Upper lobe of right lung (tissue), 1 donor: ENCODE measurements at regions not wholly inside any gene's neighbourhood (a gene's known extent, or its start where the extent isn't known, plus 50 kb on each side); places are given as distances from the start of the nearest gene placed in this dataset.

Source experiments
- ATAC-seq: fragments of 200-7000 bp; cut with Tn5 transposase; one replicate; pipeline ENCODE4 v1.9.1; 2020; ENCODE audit warnings: mild to moderate bottlenecking, moderate library complexity
- DNase-seq: peaks from one replicate; pipeline ENCODE4 v3.0.0-alpha.2; 2020
- H3K27ac ChIP-seq: fragments of 200-600 bp; one replicate; pipeline ENCODE4 v1.8.0; 2022
- H3K27me3 ChIP-seq: fragments of 200-600 bp; one replicate; pipeline ENCODE4 v1.8.0; 2022; ENCODE audit warnings: mild to moderate bottlenecking
- H3K36me3 ChIP-seq: fragments of 200-600 bp; one replicate; pipeline ENCODE4 v1.8.0; 2022
- H3K4me1 ChIP-seq: fragments of 200-600 bp; one replicate; pipeline ENCODE4 v1.8.0; 2022
- H3K4me3 ChIP-seq: fragments of 200-600 bp; one replicate; pipeline ENCODE4 v1.8.0; 2022; ENCODE audit warnings: mild to moderate bottlenecking
- H3K9me3 ChIP-seq: fragments of 200-600 bp; one replicate; pipeline ENCODE4 v1.8.0; 2022
- CTCF ChIP-seq: fragments of 200-600 bp; IDR thresholded peaks from one replicate; pipeline ENCODE4 v1.8.0; 2022; ENCODE audit warnings: antibody characterized with exemption
- intact Hi-C: fragments of 100-400 bp; cut with DNase I; formaldehyde crosslinking; loops from one replicate; pipeline ENCODE4 v1.11.0; 2022
- donor health status: DM: no; HTN: yes; CAD: no; lungs with severe emphysema.

DNA sequence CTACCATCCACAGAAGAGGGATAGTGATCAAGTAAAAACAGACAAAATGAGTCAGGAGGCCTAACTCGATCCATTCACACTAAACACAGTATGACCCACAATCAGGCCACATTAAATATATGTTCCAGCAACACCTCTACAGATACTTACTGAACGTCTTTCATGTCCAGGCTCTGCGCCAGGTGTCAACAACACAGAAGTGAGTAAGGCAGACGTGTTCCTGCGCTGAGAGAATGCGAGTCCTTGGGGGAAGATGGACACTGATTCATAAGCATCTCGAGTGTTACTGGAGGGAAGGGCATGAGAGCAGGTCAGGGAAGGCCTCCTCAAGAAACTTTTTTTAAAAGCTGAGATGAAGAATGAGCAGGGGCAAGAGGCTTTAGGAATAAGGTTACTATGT lies 164.3 kb upstream of the CLINT1 start:
- ATAC-seq, result no peak

DNA sequence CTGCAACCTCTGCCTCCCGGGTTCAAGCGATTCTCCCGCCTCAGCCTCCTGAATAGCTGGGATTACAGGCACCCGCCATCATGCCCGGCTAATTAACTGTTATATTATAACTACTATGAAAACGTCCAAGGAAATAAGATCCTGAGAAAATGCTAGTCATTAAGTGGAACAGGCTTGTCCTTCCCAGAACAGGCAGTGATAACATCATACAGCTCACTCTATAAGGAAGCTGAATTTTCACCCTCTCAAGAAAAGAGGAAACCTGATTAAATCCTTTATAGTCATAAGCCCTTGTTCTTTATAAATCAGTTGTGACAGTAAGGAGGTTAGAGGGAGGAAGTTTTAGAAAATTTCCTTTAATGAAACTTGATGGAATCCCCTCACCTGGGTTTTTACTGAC lies 163.9 kb upstream of the CLINT1 start:
- no peak overlapping the region for H3K4me3 ChIP-seq
- H3K36me3 ChIP-seq, result no peaks in the 10 kb centered on the region
- no peak overlapping the region for H3K27ac ChIP-seq
- H3K9me3 ChIP-seq, result no peaks in the 10 kb centered on the region
- intact Hi-C loops, result no loop called here
- H3K4me1 ChIP-seq, result no peaks in the 10 kb centered on the region
- ATAC-seq (no peak), DNase-seq (no peak)
- no peaks in the 10 kb centered on the region for H3K27me3 ChIP-seq
- TF ChIP-seq CTCF, result no peak

More for the DNA sequence above, 164.3 kb upstream of the CLINT1 start:
- no peak overlapping the region for H3K4me3 ChIP-seq
- no peaks in the 10 kb centered on the region for H3K27me3 ChIP-seq
- no peaks in the 10 kb centered on the region for H3K9me3 ChIP-seq
- H3K36me3 ChIP-seq, result no peaks in the 10 kb centered on the region
- intact Hi-C loops, result no loop called here
- H3K27ac ChIP-seq, result no peak overlapping the region
- no peaks in the 10 kb centered on the region for H3K4me1 ChIP-seq
- DNase-seq, result no peak
- no peak for TF ChIP-seq CTCF

- Histone ChIP-seq H3K27me3 (no peaks in the 10 kb centered on the region), H3K36me3 (no peaks in the 10 kb centered on the region), H3K9me3 (no peaks in the 10 kb centered on the region), H3K27ac (no peak overlapping the region), H3K4me3 (no peak overlapping the region), H3K4me1 (no peaks in the 10 kb centered on the region)
- intact Hi-C loops, result no loop called here
- TF ChIP-seq CTCF, result no peak
- no peak for ATAC-seq
- DNase-seq, result no peak
Observed at GRCh38 chr5:158022393-158022792, 163.4 kb upstream of the CLINT1 start.

DNA sequence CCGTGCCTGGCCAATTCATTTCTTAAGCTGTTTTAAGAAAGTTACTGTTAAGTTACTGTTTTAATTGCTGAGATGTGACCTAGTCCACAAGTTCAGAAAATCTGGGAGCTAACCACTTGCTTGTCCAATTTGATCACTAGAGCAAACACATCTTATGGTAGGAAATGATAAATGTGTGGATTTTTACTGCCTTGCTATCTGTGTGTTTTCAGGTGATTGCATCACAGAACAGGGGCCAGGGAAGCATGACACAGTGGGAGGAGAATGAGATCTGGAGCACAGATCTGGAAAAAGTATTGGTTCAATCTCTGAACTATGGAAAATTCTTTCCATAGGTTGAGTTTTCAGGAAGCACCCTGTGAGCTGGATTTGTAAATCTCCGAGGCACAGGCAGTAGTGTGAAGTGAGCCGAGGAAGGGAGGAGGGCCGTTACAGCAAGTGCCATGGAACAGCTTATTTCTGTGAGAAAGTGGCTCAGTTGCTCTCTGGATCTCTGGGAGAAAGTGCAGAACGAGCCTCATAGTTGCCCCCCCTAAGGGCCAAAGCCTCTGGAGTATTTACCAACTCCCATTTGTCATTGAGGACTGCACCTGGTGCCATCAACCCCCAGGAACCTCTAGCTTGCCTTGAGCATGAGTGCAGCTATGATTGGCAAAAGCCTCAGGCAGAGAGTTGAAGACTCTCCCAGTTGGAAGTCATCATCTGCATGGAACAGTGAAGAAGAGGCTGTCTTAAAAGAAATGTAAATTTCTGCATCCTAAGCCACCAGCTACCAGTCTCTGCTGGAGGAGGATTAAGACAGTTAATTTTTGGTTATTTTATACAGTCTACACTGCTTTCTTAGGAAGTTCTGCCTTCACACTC lies 161.8 kb upstream of the CLINT1 start:
- Histone ChIP-seq H3K4me3 (no peak overlapping the region), H3K27ac (no peak overlapping the region), H3K9me3 (no peaks in the 10 kb centered on the region), H3K36me3 (no peaks in the 10 kb centered on the region), H3K4me1 (no peaks in the 10 kb centered on the region), H3K27me3 (no peaks in the 10 kb centered on the region)
- intact Hi-C loops, result no loop called here
- no peak for ATAC-seq
- no peak for DNase-seq
- TF ChIP-seq CTCF, result no peak

DNA sequence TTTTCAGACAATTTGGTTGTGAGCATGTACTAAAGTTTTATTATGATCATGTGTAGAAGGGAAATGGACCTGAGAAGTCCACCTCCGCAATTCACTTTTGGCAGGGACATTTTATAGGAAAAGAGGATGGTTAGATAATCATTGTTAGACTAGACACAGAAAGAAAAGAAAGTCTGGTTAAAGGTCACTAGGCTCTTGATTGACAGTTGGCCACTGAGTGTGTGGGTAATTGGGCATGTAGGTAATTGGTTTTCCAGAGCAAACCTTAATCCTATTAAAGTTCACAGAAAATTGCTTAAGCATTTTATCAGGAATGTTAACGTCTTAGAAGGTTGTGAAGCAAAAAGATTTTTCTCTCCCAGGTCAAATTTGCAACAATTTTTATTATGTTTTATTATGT lies 158.5 kb upstream of the CLINT1 start:
- no peak for TF ChIP-seq CTCF
- no peak overlapping the region for H3K4me3 ChIP-seq
- H3K4me1 ChIP-seq, result no peaks in the 10 kb centered on the region
- intact Hi-C loops, result no loop called here
- DNase-seq (no peak), ATAC-seq (no peak)
- H3K9me3 ChIP-seq, result no peaks in the 10 kb centered on the region
- no peaks in the 10 kb centered on the region for H3K27me3 ChIP-seq
- H3K36me3 ChIP-seq, result no peaks in the 10 kb centered on the region
- no peak overlapping the region for H3K27ac ChIP-seq
